Ramos (cell line): ENCODE measurements at regions not wholly inside any gene's neighbourhood (a gene's known extent, or its start where the extent isn't known, plus 50 kb on each side); places are given as distances from the start of the nearest gene placed in this dataset.

Experiments used
- in situ Hi-C: fragments of 300-500 bp; cut with MboI; formaldehyde crosslinking; loops from one replicate; pipeline ENCODE4 v1.14.3; 2022; ENCODE audit warnings: low sequenced_read_pairs; ENCODE audit not compliant: unreplicated experiment

- in situ Hi-C loops = no loop called here
Observed at GRCh38 chr6:100153636-100154275, 159.7 kb upstream of the MCHR2 start.

- in situ Hi-C loops = no loop called here
Observed at GRCh38 chr6:100152201-100152600, 158.2 kb upstream of the MCHR2 start.

- in situ Hi-C loops = no loop called here
Observed at GRCh38 chr6:100144991-100145390, 151.0 kb upstream of the MCHR2 start.

GRCh38 chr6:100138346-100139022 is 144.5 kb upstream of the MCHR2 start:
- in situ Hi-C loops = no loop called here

GRCh38 chr6:100137759-100138158 is 143.7 kb upstream of the MCHR2 start:
- in situ Hi-C loops = no loop called here

- in situ Hi-C loops = no loop called here
Observed at GRCh38 chr6:100136590-100136989, 142.6 kb upstream of the MCHR2 start.

GRCh38 chr6:100135977-100136376 is 142.0 kb upstream of the MCHR2 start:
- in situ Hi-C loops = no loop called here

GRCh38 chr6:100134703-100135102 is 140.7 kb upstream of the MCHR2 start:
- in situ Hi-C loops = no loop called here

GRCh38 chr6:100134297-100134696 is 140.3 kb upstream of the MCHR2 start:
- in situ Hi-C loops = no loop called here

- in situ Hi-C loops = no loop called here
Observed at GRCh38 chr6:100132005-100132404, 138.0 kb upstream of the MCHR2 start.

GRCh38 chr6:100130630-100131029 is 136.6 kb upstream of the MCHR2 start:
- in situ Hi-C loops = no loop called here

- in situ Hi-C loops = loop anchor here (10.0 kb wide), 1 partner anchor 358 kb away; no protein-coding TSS in a partner anchor
Observed at GRCh38 chr6:100126790-100127484, 132.9 kb upstream of the MCHR2 start.

- in situ Hi-C loops = loop anchor here (10.0 kb wide), 1 partner anchor 363 kb away; no protein-coding TSS in a partner anchor
Observed at GRCh38 chr6:100121854-100122609, 128.0 kb upstream of the MCHR2 start.

GRCh38 chr6:100119261-100119660 is 125.2 kb upstream of the MCHR2 start:
- in situ Hi-C loops = loop anchor here (10.0 kb wide), 1 partner anchor 546 kb away; no protein-coding TSS in a partner anchor

- in situ Hi-C loops = loop anchor here (10.0 kb wide), 1 partner anchor 546 kb away; no protein-coding TSS in a partner anchor
Observed at GRCh38 chr6:100118301-100118700, 124.3 kb upstream of the MCHR2 start.

GRCh38 chr6:100117680-100118079 is 123.7 kb upstream of the MCHR2 start:
- in situ Hi-C loops = loop anchor here (10.0 kb wide), 1 partner anchor 547 kb away; no protein-coding TSS in a partner anchor

GRCh38 chr6:100116411-100117194 is 122.6 kb upstream of the MCHR2 start:
- in situ Hi-C loops = loop anchor here (10.0 kb wide), 1 partner anchor 548 kb away; no protein-coding TSS in a partner anchor

- in situ Hi-C loops = loop anchor here (10.0 kb wide), 1 partner anchor 549 kb away; no protein-coding TSS in a partner anchor
Observed at GRCh38 chr6:100115407-100116101, 121.5 kb upstream of the MCHR2 start.
